HCT116 (cell line): ENCODE measurements at regions not wholly inside any gene's neighbourhood (a gene's known extent, or its start where the extent isn't known, plus 50 kb on each side); places are given as distances from the start of the nearest gene placed in this dataset.

ENCODE experiments used
- CTCF ChIP-seq, 3 experiments: fragments of 200-600 bp in 1 of 3; sonication (generic) in 1 of 3; IDR thresholded peaks in 2 of 3; conservative IDR thresholded peaks in 1 of 3; 2 replicates each; pipeline ENCODE4 v1.5.1; 2012 to 2017; ENCODE audit warnings: low read depth in 2 of 3, low read length in 2 of 3, antibody characterized with exemption in 1 of 3, borderline replicate concordance in 1 of 3, control low read depth in 1 of 3, mild to moderate bottlenecking in 1 of 3, mixed read lengths in 1 of 3, mixed run types in 1 of 3, moderate library complexity in 1 of 3; ENCODE audit not compliant: insufficient read depth in 1 of 3
- MAX ChIP-seq: IDR thresholded peaks from 2 replicates; pipeline ENCODE4 v1.6.1; 2012
- POLR2A ChIP-seq: IDR thresholded peaks from 2 replicates; pipeline ENCODE4 v1.7.0; 2011; ENCODE audit warnings: borderline replicate concordance; ENCODE audit not compliant: insufficient read depth, insufficient read length; ENCODE audit errors: extremely low read depth

GRCh38 chr6:139711804-139712585, 337.5 kb upstream of the CITED2 start:
- TF ChIP-seq MAX (no peak), POLR2A (no peak), CTCF (IDR thresholded peaks at IDR 0.05 in 2 of 3, conservative IDR thresholded peaks at IDR 0.05 in 1 of 3; ENCODE audit: borderline replicate concordance in 1 of 3, insufficient read depth in 1 of 3, low read depth in 2 of 3, low read length in 2 of 3) (no peak)
